NB4 (cell line): ENCODE measurements at regions not wholly inside any gene's neighbourhood (a gene's known extent, or its start where the extent isn't known, plus 50 kb on each side); places are given as distances from the start of the nearest gene placed in this dataset.

ENCODE experiments used
- CTCF ChIP-seq: IDR thresholded peaks from one replicate; pipeline ENCODE4 v1.5.1; 2012; ENCODE audit warnings: low read depth, low read length
- MAX ChIP-seq: IDR thresholded peaks from 2 replicates; pipeline ENCODE4 v1.6.1; 2011; ENCODE audit warnings: low read depth, low read length

- TF ChIP-seq CTCF, result no peak
- TF ChIP-seq MAX, result no peak
Measured at GRCh38 chr16:74024953-74025352, 271.7 kb upstream of the PSMD7 start.
